ENCODE measurements at regions not wholly inside any gene's neighbourhood (a gene's known extent, or its start where the extent isn't known, plus 50 kb on each side); places are given as distances from the start of the nearest gene placed in this dataset.

DNA sequence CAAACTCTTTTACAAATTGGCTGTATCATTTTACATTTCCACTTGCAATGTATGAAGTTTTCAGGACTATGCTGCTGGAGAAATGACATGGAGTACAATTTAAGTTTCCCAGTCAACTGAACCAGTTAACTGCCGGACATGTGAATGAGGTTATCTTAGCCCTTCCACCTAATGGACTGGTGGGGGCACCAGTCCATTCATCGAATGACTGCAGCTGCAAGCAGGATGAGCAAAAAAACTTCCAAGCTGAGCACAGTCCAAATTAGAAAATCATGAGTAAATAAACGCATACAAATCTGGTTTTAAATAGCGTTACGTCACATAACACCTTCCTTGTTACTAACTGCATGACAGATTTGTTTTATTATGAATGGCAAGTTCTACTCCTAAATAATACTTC is 1131.5 kb downstream of the PCDH18 start:
- Histone ChIP-seq H3K79me2 (ENCODE audit: insufficient read depth, low read length) (no peaks in the 10 kb centered on the region), H3K9me2 (ENCODE audit: insufficient read depth) (no peaks in the 10 kb centered on the region), H3K9me3 (ENCODE audit: control insufficient read depth in 1 of 2, insufficient read depth in 1 of 2, low read depth in 1 of 2, low read length in 2 of 2) (no peaks in the 10 kb centered on the region), H3K9ac (ENCODE audit: low read length) (no peak overlapping the region), H2AFZ (ENCODE audit: low read depth, low read length, poor library complexity, severe bottlenecking) (no peak overlapping the region), H3K27ac (ENCODE audit: low read depth, low read length) (no peak overlapping the region), H3K4me1 (ENCODE audit: control insufficient read depth in 1 of 2, insufficient read depth in 2 of 2, low read length in 2 of 2) (no peaks in the 10 kb centered on the region), H3K27me3 (ENCODE audit: insufficient read depth, low read length) (no peaks in the 10 kb centered on the region), H3K36me3 (ENCODE audit: control insufficient read depth in 1 of 2, insufficient read depth in 2 of 2, low read length in 2 of 2) (no peaks in the 10 kb centered on the region), H4K20me1 (ENCODE audit: insufficient read depth) (no peaks in the 10 kb centered on the region; the same call in 1 of the 2 replicates), H3K4me3 (replicated peaks in 1 of 2; ENCODE audit: low read depth in 1 of 2, low read length in 2 of 2) (no peak overlapping the region), H3K4me2 (ENCODE audit: low read length) (no peak overlapping the region)
- BruUV-seq (replicated peaks), result no TSS peak
- POLR2A ChIA-PET, result no interaction called here
- RAD21 ChIA-PET (ENCODE audit: low non-redundant PET in 1 of 2, low total read pairs in 2 of 2, uncharacterized antibody in 2 of 2, unreplicated experiment in 2 of 2), result no interaction called here
- CTCF ChIA-PET, result no interaction called here
- intact Hi-C loops (cut with micrococcal nuclease), result no loop called here
- DNase-seq (ENCODE audit: low read depth, low spot score) (no peak), ATAC-seq (no peak)
- TF ChIP-seq POLR2AphosphoS5 (IDR thresholded peaks at IDR 0.05; ENCODE audit: low read depth, low read length) (no peak), RAD21 (IDR thresholded peaks at IDR 0.05; ENCODE audit: low read depth) (0 out of 2 replicates have a peak, but pooled peaks have one; percentile 18), POLR2A (IDR thresholded peaks at IDR 0.05; ENCODE audit: borderline replicate concordance, extremely low read depth, insufficient read depth, insufficient read length) (no peak)
- TF ChIP-seq, protein P1, sequence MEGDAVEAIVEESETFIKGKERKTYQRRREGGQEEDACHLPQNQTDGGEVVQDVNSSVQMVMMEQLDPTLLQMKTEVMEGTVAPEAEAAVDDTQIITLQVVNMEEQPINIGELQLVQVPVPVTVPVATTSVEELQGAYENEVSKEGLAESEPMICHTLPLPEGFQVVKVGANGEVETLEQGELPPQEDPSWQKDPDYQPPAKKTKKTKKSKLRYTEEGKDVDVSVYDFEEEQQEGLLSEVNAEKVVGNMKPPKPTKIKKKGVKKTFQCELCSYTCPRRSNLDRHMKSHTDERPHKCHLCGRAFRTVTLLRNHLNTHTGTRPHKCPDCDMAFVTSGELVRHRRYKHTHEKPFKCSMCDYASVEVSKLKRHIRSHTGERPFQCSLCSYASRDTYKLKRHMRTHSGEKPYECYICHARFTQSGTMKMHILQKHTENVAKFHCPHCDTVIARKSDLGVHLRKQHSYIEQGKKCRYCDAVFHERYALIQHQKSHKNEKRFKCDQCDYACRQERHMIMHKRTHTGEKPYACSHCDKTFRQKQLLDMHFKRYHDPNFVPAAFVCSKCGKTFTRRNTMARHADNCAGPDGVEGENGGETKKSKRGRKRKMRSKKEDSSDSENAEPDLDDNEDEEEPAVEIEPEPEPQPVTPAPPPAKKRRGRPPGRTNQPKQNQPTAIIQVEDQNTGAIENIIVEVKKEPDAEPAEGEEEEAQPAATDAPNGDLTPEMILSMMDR (IDR thresholded peaks at IDR 0.05 in 2 of 3, conservative IDR thresholded peaks at IDR 0.05 in 1 of 3; ENCODE audit: borderline replicate concordance in 1 of 3, insufficient read depth in 1 of 3, low read depth in 2 of 3, low read length in 2 of 3), result 0 out of 6 replicates have a peak, but pooled peaks of 1 of the 3 experiments have one; percentile 10

DNA sequence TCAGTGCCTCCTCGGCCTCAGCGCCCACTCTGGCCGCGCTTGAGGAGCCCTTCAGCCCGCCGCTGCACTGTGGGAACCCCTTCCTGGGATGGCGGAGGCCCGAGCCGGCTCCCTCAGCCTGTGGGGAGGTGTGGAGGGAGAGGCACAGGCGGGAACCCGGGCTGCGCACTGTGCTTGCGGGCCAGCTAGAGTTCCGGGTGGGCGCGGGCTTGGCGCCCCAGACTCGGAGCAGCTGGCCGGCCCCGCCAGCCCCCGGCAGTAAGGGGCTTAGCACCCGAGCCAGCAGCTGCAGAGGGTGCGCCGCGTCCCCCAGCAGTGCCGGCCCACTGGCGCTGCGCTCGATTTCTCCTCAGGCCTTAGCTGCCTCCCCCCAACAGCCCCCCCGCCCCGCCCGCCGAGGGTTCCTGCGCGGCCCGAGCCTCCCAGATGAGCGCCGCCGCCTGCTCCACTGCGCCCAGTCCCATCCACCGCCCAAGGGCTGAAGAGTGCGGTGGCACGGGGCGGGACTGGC is 1137.0 kb downstream of the PCDH18 start:
- DNase-seq (ENCODE audit: low read depth, low spot score) (no peak), ATAC-seq (no peak)
- H3K79me2 ChIP-seq (ENCODE audit: insufficient read depth, low read length), result no peaks in the 10 kb centered on the region
- ChIA-PET RAD21 (ENCODE audit: low non-redundant PET in 1 of 2, low total read pairs in 2 of 2, uncharacterized antibody in 2 of 2, unreplicated experiment in 2 of 2) (no interaction called here), POLR2A (no interaction called here), CTCF (no interaction called here)
- no peaks in the 10 kb centered on the region for H3K27me3 ChIP-seq (ENCODE audit: insufficient read depth, low read length)
- no peaks in the 10 kb centered on the region for H3K9me3 ChIP-seq (ENCODE audit: control insufficient read depth in 1 of 2, insufficient read depth in 1 of 2, low read depth in 1 of 2, low read length in 2 of 2)
- H3K9ac ChIP-seq (ENCODE audit: low read length), result no peak overlapping the region
- H3K4me3 ChIP-seq (replicated peaks in 1 of 2; ENCODE audit: low read depth in 1 of 2, low read length in 2 of 2), result no peak overlapping the region
- no peak overlapping the region for H2AFZ ChIP-seq (ENCODE audit: low read depth, low read length, poor library complexity, severe bottlenecking)
- no peak overlapping the region for H3K27ac ChIP-seq (ENCODE audit: low read depth, low read length)
- H3K4me2 ChIP-seq (ENCODE audit: low read length), result no peak overlapping the region
- H3K9me2 ChIP-seq (ENCODE audit: insufficient read depth), result no peaks in the 10 kb centered on the region
- no TSS peak for BruUV-seq (replicated peaks)
- intact Hi-C loops (cut with micrococcal nuclease), result no loop called here
- no peaks in the 10 kb centered on the region for H3K36me3 ChIP-seq (ENCODE audit: control insufficient read depth in 1 of 2, insufficient read depth in 2 of 2, low read length in 2 of 2)
- no peaks in the 10 kb centered on the region; the same call in 1 of the 2 replicates for H4K20me1 ChIP-seq (ENCODE audit: insufficient read depth)
- TF ChIP-seq POLR2A (IDR thresholded peaks at IDR 0.05; ENCODE audit: borderline replicate concordance, extremely low read depth, insufficient read depth, insufficient read length) (no peak), EGR1 (IDR thresholded peaks at IDR 0.05; ENCODE audit: low read depth) (no peak), RAD21 (IDR thresholded peaks at IDR 0.05; ENCODE audit: low read depth) (no peak)
- TF ChIP-seq, protein P2, sequence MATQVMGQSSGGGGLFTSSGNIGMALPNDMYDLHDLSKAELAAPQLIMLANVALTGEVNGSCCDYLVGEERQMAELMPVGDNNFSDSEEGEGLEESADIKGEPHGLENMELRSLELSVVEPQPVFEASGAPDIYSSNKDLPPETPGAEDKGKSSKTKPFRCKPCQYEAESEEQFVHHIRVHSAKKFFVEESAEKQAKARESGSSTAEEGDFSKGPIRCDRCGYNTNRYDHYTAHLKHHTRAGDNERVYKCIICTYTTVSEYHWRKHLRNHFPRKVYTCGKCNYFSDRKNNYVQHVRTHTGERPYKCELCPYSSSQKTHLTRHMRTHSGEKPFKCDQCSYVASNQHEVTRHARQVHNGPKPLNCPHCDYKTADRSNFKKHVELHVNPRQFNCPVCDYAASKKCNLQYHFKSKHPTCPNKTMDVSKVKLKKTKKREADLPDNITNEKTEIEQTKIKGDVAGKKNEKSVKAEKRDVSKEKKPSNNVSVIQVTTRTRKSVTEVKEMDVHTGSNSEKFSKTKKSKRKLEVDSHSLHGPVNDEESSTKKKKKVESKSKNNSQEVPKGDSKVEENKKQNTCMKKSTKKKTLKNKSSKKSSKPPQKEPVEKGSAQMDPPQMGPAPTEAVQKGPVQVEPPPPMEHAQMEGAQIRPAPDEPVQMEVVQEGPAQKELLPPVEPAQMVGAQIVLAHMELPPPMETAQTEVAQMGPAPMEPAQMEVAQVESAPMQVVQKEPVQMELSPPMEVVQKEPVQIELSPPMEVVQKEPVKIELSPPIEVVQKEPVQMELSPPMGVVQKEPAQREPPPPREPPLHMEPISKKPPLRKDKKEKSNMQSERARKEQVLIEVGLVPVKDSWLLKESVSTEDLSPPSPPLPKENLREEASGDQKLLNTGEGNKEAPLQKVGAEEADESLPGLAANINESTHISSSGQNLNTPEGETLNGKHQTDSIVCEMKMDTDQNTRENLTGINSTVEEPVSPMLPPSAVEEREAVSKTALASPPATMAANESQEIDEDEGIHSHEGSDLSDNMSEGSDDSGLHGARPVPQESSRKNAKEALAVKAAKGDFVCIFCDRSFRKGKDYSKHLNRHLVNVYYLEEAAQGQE (IDR thresholded peaks at IDR 0.05; ENCODE audit: low read depth), result no peak
- no peaks in the 10 kb centered on the region for H3K4me1 ChIP-seq (ENCODE audit: control insufficient read depth in 1 of 2, insufficient read depth in 2 of 2, low read length in 2 of 2)

Measured in HCT116 (cell line).